Mesothelial cell of epicardium (in vitro differentiated cells): ENCODE measurements at regions not wholly inside any gene's neighbourhood (a gene's known extent, or its start where the extent isn't known, plus 50 kb on each side); places are given as distances from the start of the nearest gene placed in this dataset.

ENCODE experiments used
- DNase-seq, 2 experiments: peaks; one replicate each; pipeline ENCODE4 v3.0.0; 2021; ENCODE audit warnings: low spot score in 2 of 2; ENCODE audit not compliant: unreplicated experiment in 2 of 2
- H3K27ac Mint-ChIP-seq: 2 replicates; pipeline ENCODE4 v1.8.0; 2021; ENCODE audit warnings: mixed read lengths
- H3K27me3 Mint-ChIP-seq: 2 replicates; pipeline ENCODE4 v1.8.0; 2021; ENCODE audit warnings: low read depth, mixed read lengths
- H3K36me3 Mint-ChIP-seq: 2 replicates; pipeline ENCODE4 v1.8.0; 2021; ENCODE audit warnings: mixed read lengths
- H3K4me1 Mint-ChIP-seq: 2 replicates; pipeline ENCODE4 v1.8.0; 2021; ENCODE audit warnings: mixed read lengths
- H3K4me3 Mint-ChIP-seq: 2 replicates; pipeline ENCODE4 v1.8.0; 2021; ENCODE audit warnings: mild to moderate bottlenecking, moderate library complexity, mixed read lengths
- H3K9me3 Mint-ChIP-seq: 2 replicates; pipeline ENCODE4 v1.8.0; 2021; ENCODE audit warnings: mixed read lengths
- CTCF ChIP-seq: fragments of 200-600 bp; sonication (generic); IDR thresholded peaks from one replicate; pipeline ENCODE4 v1.5.0; 2021; ENCODE audit warnings: antibody characterized with exemption; ENCODE audit not compliant: unreplicated experiment

DNA sequence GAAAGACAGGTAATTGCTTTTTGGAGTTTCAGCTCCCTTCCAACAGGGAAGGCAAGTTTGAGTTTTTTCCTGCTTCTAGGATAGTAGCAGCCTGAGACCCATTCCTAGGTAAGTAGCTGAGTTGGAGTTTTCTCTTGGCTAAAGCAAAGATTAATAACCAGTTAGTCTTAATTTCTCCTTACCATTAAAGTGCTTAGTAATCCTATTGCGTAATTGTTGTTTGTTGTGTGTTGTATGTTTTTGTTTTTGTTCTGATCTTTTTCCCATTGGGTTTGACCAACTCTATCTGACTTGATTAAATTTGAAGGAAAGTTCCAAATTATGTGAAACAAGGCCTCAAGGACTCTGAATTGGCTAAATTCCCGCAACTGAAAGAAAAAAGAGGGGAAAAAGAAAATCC is 83.5 kb downstream of the TBX22 start:
- Mint-ChIP-seq H3K27ac (no peak overlapping the region), H3K27me3 (no peaks in the 10 kb centered on the region), H3K9me3 (peaks cover 33% of the 10 kb centered on the region), H3K36me3 (no peaks in the 10 kb centered on the region), H3K4me3 (no peak overlapping the region), H3K4me1 (no peaks in the 10 kb centered on the region)
- DNase-seq: no peak
- TF ChIP-seq CTCF: no peak

DNA sequence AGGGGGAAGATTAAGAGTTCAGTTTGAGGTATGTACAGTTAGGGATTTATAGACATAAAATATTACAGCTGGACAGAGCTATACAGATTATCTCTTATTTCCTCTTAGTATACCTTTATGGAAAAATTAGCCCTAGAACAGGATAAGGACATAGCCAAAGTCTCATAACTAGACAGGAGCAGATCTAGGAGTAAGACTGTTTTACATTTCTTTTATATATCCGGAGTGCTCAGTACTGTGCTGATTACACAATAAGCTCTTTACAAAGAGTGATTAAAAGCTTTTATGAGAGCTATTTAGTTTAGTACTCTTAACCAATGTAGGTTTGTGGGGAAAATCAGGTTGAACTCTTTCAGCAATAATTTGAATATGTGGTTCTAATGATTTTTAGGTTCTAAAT is 105.8 kb downstream of the TBX22 start:
- Mint-ChIP-seq H3K36me3 (no peaks in the 10 kb centered on the region), H3K27ac (no peak overlapping the region)
- no peak for TF ChIP-seq CTCF

GRCh38 chrX:80138938-80139337 is 124.4 kb downstream of the TBX22 start:
- Mint-ChIP-seq H3K4me3 (no peak overlapping the region), H3K36me3 (no peaks in the 10 kb centered on the region), H3K27ac (no peak overlapping the region), H3K27me3 (no peaks in the 10 kb centered on the region), H3K9me3 (peaks cover 45% of the 10 kb centered on the region), H3K4me1 (no peaks in the 10 kb centered on the region)
- no peak for TF ChIP-seq CTCF
- DNase-seq: no peak

More for the DNA sequence above, 105.8 kb downstream of the TBX22 start:
- no peak for DNase-seq
- Mint-ChIP-seq H3K9me3 (peaks cover 9% of the 10 kb centered on the region), H3K4me1 (no peaks in the 10 kb centered on the region), H3K27me3 (no peaks in the 10 kb centered on the region), H3K4me3 (no peak overlapping the region)

DNA sequence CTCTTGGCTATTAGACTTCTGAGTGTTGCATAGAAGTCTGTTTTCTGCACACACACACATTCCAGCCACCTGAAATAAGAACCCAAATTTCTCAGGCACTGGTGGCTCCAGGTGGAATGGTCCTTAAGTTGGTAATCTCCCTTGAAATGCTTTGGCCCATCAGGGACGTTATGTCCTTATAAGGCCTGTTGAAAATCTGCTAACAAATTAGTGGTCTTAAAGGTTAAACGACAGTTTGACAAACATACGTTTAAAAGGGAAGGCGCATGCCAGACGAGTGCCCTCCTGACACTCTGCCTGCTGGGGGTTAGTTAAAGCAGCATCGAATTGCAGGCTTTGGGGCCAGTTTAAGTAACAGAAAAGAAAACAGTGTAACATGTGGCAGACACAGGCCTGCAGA is 125.0 kb downstream of the TBX22 start:
- TF ChIP-seq CTCF: no peak
- Mint-ChIP-seq H3K9me3 (peaks cover 43% of the 10 kb centered on the region), H3K4me1 (no peaks in the 10 kb centered on the region), H3K27ac (no peak overlapping the region), H3K36me3 (no peaks in the 10 kb centered on the region), H3K27me3 (no peaks in the 10 kb centered on the region), H3K4me3 (no peak overlapping the region)
- no peak for DNase-seq

DNA sequence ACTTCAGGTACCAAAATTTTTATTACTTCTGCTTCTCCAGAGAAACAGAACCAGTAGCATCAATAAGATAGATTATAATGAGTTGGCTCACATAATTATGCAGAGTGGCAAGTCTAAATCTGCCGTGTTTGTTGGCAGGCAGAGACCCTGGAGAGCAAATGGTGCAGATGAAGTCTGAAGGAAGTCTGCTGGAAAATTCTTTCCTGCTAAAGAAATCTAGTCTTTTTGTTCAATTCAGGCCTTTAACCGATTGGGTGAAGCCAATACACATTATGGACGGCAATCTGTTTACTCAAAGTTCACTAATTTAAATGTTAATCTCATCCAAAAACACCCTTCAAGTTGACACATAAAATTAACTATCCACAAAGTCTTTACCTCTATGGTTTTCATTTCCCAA is 156.0 kb downstream of the TBX22 start:
- Mint-ChIP-seq H3K36me3 (no peaks in the 10 kb centered on the region), H3K4me3 (no peak overlapping the region), H3K27ac (no peak overlapping the region), H3K27me3 (no peaks in the 10 kb centered on the region), H3K9me3 (peaks cover 42% of the 10 kb centered on the region), H3K4me1 (no peaks in the 10 kb centered on the region)
- no peak for TF ChIP-seq CTCF
- no peak for DNase-seq

GRCh38 chrX:80173261-80173660 is 158.7 kb downstream of the TBX22 start:
- H3K27me3 Mint-ChIP-seq: no peaks in the 10 kb centered on the region
- no peaks in the 10 kb centered on the region for H3K36me3 Mint-ChIP-seq
- no peak overlapping the region for H3K4me3 Mint-ChIP-seq
- no peaks in the 10 kb centered on the region for H3K4me1 Mint-ChIP-seq
- peaks cover 33% of the 10 kb centered on the region for H3K9me3 Mint-ChIP-seq
- no peak for DNase-seq
- H3K27ac Mint-ChIP-seq: no peak overlapping the region
- TF ChIP-seq CTCF: no peak
